AG09319 (cell line): ENCODE measurements at regions not wholly inside any gene's neighbourhood (a gene's known extent, or its start where the extent isn't known, plus 50 kb on each side); places are given as distances from the start of the nearest gene placed in this dataset.

ENCODE experiments used
- DNase-seq: peaks from one replicate; pipeline ENCODE4 v3.0.0-alpha.2; 2010; ENCODE audit warnings: low read depth; ENCODE audit errors: extremely low read depth
- CTCF ChIP-seq: IDR thresholded peaks from 2 replicates; pipeline ENCODE4 v1.5.1; 2011; ENCODE audit warnings: low read depth, mild to moderate bottlenecking, inconsistent platforms, low read length, moderate library complexity

GRCh38 chr1:14067036-14067435, 367.0 kb downstream of the PRDM2 start:
- TF ChIP-seq CTCF = no peak
- no peak for DNase-seq

- TF ChIP-seq CTCF = no peak
- DNase-seq = no peak
These were observed 367.7 kb downstream of the PRDM2 start for GRCh38 chr1:14067711-14068110.

- TF ChIP-seq CTCF = no peak
- DNase-seq = no peak
These were observed 371.6 kb downstream of the PRDM2 start for GRCh38 chr1:14071581-14071980.

GRCh38 chr1:14080653-14081052, 380.7 kb downstream of the PRDM2 start:
- no peak for DNase-seq
- no peak for TF ChIP-seq CTCF

GRCh38 chr1:14082331-14082730, 382.3 kb downstream of the PRDM2 start:
- no peak for DNase-seq
- TF ChIP-seq CTCF = no peak

GRCh38 chr1:14083277-14083676, 383.3 kb downstream of the PRDM2 start:
- TF ChIP-seq CTCF = no peak
- DNase-seq = no peak

- TF ChIP-seq CTCF = no peak
- no peak for DNase-seq
These were observed 383.7 kb downstream of the PRDM2 start for GRCh38 chr1:14083706-14084105.
